ENCODE measurements at regions not wholly inside any gene's neighbourhood (a gene's known extent, or its start where the extent isn't known, plus 50 kb on each side); places are given as distances from the start of the nearest gene placed in this dataset.

DNA sequence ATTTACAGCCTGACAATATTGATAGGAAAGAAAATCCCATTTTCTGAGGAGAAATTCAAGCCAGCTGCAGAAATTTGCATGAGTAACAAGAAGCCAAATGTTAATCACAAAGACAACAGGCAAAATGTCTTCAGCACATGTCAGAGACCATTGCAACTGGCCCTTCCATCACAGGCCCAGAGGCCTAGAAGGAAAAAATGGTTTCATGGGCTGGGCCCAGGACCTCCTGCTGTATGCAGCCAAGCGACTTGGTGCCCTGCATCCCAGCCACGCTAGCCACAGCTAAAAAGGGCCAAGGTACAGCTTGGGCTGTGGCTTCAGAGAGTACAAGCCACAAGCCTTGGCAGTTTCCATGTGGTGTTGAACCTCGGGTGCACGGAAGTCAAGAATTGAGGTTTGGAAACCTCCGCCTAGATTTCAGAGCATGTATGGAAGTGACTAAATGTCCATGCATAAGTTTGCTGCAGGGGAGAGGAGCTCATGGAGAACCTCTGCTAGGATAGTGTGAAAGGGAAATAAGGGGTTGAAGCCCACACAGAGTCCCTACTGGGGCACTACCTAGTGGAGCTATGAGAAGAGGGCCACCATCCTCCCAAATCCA, 1474.0 kb downstream of the PCDH9 start:
- no peak for DNase-seq (ENCODE audit: low spot score)
- H3K9me2 ChIP-seq (ENCODE audit: insufficient read depth): peaks cover 9% of the 10 kb centered on the region; the same call in 1 of the 2 replicates
- H3K79me2 ChIP-seq (replicated peaks; ENCODE audit: insufficient read depth): no peaks in the 10 kb centered on the region
- peaks cover 23% of the 10 kb centered on the region for H3K9me3 Mint-ChIP-seq
- H3K4me1 ChIP-seq (ENCODE audit: insufficient read depth): no peaks in the 10 kb centered on the region
- H3K4me3 ChIP-seq: no peak overlapping the region
- H3F3A ChIP-seq (replicated peaks; ENCODE audit: low read depth): no peaks in the 10 kb centered on the region
- 0 out of 2 replicates have a peak, but pooled peaks cover 4% of the 10 kb centered on the region for H3K36me3 ChIP-seq (ENCODE audit: insufficient read depth)
- H3K4me3 Mint-ChIP-seq: no peak overlapping the region
- no peak for TF ChIP-seq CTCF (conservative IDR thresholded peaks at IDR 0.05; ENCODE audit: low read depth in 2 of 2)
- no peak for TF ChIP-seq CREB1 (CRISPR knock-in tag; IDR thresholded peaks at IDR 0.05; ENCODE audit: low read depth)
- TF ChIP-seq EZH2phosphoT487 (IDR thresholded peaks at IDR 0.05; ENCODE audit: unreplicated experiment): no peak
- TF ChIP-seq REST (IDR thresholded peaks at IDR 0.05; ENCODE audit: unreplicated experiment): no peak
- TF ChIP-seq ZNF114 (CRISPR knock-in tag; IDR thresholded peaks at IDR 0.05): no peak
- TF ChIP-seq, protein P1, sequence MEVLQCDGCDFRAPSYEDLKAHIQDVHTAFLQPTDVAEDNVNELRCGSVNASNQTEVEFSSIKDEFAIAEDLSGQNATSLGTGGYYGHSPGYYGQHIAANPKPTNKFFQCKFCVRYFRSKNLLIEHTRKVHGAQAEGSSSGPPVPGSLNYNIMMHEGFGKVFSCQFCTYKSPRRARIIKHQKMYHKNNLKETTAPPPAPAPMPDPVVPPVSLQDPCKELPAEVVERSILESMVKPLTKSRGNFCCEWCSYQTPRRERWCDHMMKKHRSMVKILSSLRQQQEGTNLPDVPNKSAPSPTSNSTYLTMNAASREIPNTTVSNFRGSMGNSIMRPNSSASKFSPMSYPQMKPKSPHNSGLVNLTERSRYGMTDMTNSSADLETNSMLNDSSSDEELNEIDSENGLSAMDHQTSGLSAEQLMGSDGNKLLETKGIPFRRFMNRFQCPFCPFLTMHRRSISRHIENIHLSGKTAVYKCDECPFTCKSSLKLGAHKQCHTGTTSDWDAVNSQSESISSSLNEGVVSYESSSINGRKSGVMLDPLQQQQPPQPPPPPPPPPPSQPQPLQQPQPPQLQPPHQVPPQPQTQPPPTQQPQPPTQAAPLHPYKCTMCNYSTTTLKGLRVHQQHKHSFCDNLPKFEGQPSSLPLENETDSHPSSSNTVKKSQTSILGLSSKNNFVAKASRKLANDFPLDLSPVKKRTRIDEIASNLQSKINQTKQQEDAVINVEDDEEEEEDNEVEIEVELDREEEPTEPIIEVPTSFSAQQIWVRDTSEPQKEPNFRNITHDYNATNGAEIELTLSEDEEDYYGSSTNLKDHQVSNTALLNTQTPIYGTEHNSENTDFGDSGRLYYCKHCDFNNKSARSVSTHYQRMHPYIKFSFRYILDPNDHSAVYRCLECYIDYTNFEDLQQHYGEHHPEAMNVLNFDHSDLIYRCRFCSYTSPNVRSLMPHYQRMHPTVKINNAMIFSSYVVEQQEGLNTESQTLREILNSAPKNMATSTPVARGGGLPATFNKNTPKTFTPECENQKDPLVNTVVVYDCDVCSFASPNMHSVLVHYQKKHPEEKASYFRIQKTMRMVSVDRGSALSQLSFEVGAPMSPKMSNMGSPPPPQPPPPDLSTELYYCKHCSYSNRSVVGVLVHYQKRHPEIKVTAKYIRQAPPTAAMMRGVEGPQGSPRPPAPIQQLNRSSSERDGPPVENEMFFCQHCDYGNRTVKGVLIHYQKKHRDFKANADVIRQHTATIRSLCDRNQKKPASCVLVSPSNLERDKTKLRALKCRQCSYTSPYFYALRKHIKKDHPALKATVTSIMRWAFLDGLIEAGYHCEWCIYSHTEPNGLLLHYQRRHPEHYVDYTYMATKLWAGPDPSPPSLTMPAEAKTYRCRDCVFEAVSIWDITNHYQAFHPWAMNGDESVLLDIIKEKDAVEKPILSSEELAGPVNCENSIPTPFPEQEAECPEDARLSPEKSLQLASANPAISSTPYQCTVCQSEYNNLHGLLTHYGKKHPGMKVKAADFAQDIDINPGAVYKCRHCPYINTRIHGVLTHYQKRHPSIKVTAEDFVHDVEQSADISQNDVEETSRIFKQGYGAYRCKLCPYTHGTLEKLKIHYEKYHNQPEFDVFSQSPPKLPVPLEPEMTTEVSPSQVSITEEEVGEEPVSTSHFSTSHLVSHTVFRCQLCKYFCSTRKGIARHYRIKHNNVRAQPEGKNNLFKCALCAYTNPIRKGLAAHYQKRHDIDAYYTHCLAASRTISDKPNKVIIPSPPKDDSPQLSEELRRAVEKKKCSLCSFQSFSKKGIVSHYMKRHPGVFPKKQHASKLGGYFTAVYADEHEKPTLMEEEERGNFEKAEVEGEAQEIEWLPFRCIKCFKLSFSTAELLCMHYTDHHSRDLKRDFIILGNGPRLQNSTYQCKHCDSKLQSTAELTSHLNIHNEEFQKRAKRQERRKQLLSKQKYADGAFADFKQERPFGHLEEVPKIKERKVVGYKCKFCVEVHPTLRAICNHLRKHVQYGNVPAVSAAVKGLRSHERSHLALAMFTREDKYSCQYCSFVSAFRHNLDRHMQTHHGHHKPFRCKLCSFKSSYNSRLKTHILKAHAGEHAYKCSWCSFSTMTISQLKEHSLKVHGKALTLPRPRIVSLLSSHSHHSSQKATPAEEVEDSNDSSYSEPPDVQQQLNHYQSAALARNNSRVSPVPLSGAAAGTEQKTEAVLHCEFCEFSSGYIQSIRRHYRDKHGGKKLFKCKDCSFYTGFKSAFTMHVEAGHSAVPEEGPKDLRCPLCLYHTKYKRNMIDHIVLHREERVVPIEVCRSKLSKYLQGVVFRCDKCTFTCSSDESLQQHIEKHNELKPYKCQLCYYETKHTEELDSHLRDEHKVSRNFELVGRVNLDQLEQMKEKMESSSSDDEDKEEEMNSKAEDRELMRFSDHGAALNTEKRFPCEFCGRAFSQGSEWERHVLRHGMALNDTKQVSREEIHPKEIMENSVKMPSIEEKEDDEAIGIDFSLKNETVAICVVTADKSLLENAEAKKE (CRISPR knock-in tag; IDR thresholded peaks at IDR 0.05): no peak
- no peak for TF ChIP-seq NANOG (IDR thresholded peaks at IDR 0.05; ENCODE audit: borderline replicate concordance)
- TF ChIP-seq STAT1 (IDR thresholded peaks at IDR 0.05; ENCODE audit: unreplicated experiment): no peak
- TF ChIP-seq JUNB (IDR thresholded peaks at IDR 0.05; ENCODE audit: unreplicated experiment): no peak
- ATAC-seq: no peak
- no peaks in the 10 kb centered on the region for H4K20me1 ChIP-seq (replicated peaks; ENCODE audit: insufficient read depth)
- H3K4me1 Mint-ChIP-seq: no peaks in the 10 kb centered on the region
- H2AFZ ChIP-seq: no peak overlapping the region
- H3K4me2 ChIP-seq: no peak overlapping the region
- H3K27ac Mint-ChIP-seq: no peak overlapping the region
- no peak overlapping the region for H3K27ac ChIP-seq (ENCODE audit: low read depth)
- H3K27me3 Mint-ChIP-seq (ENCODE audit: insufficient read depth, low read depth, poor library complexity): no peaks in the 10 kb centered on the region
- peaks cover 19% of the 10 kb centered on the region for H3K36me3 Mint-ChIP-seq (ENCODE audit: low read depth)
- H3K27me3 ChIP-seq (ENCODE audit: insufficient read depth): no peaks in the 10 kb centered on the region

Measured in GM23338 (cell line).